Endothelial cell of umbilical vein (primary cell): ENCODE measurements at regions not wholly inside any gene's neighbourhood (a gene's known extent, or its start where the extent isn't known, plus 50 kb on each side); places are given as distances from the start of the nearest gene placed in this dataset.

ENCODE experiments used
- BruUV-seq: library from RNA; stranded (reverse); fragments of 400-500 nt; replicated peaks from 2 replicates; lab custom pipeline; 2021; lab: Mats Ljungman, UMichigan
- CTCF ChIA-PET: fragments of 300-600, 350-600 bp; sonication (Branson Sonifier 250); formaldehyde crosslinking; loops from one replicate; lab custom pipeline; 2021; ENCODE audit warnings: antibody characterized with exemption, inconsistent platforms; lab: Charles Lee
- POLR2A ChIA-PET: fragments of 300-600, 350-600 bp; sonication (Branson Sonifier 250); formaldehyde crosslinking; loops from one replicate; lab custom pipeline; 2021; ENCODE audit warnings: antibody characterized with exemption, inconsistent platforms; lab: Charles Lee
- DNase-seq: peaks from one replicate; pipeline ENCODE4 v3.0.0-alpha.2; 2011; ENCODE audit warnings: low read depth, low spot score
- FAIRE-seq: peaks from 2 replicates; lab custom pipeline; 2011; peaks lifted over from hg19 to GRCh38; lab: Jason Lieb, UNC
- H2AFZ ChIP-seq: 2 replicates; pipeline ENCODE4 v1.6.0; 2012; ENCODE audit warnings: low read depth, low read length, control low read depth, inconsistent platforms
- H3K27ac ChIP-seq: 2 replicates; pipeline ENCODE4 v1.5.1; 2011; ENCODE audit warnings: low read depth, mild to moderate bottlenecking, control low read depth, low read length, moderate library complexity; ENCODE audit not compliant: insufficient read depth
- H3K27me3 ChIP-seq, 2 experiments: 2 replicates each; pipeline versions ENCODE4 v1.6.0 to v1.6.1; 2011; ENCODE audit warnings: low read length in 2 of 2, mixed read lengths in 1 of 2; ENCODE audit not compliant: control insufficient read depth in 2 of 2, insufficient read depth in 2 of 2
- H3K36me3 ChIP-seq, 2 experiments: 2 replicates in 1 of 2; 3 replicates in 1 of 2; pipeline ENCODE4 v1.5.1; 2011; ENCODE audit warnings: low read length in 2 of 2, mild to moderate bottlenecking in 1 of 2, moderate library complexity in 1 of 2; ENCODE audit not compliant: control insufficient read depth in 2 of 2, insufficient read depth in 2 of 2; ENCODE audit errors: extremely low read depth in 1 of 2
- H3K4me1 ChIP-seq: 3 replicates; pipeline ENCODE4 v1.5.1; 2011; ENCODE audit warnings: mild to moderate bottlenecking, low read length; ENCODE audit not compliant: control insufficient read depth, insufficient read depth; ENCODE audit errors: extremely low read depth
- H3K4me2 ChIP-seq: 2 replicates; pipeline ENCODE4 v1.6.1; 2011; ENCODE audit warnings: low read length, control low read depth, mixed read lengths; ENCODE audit not compliant: insufficient read depth
- H3K4me3 ChIP-seq, 3 experiments: fragments of 200-600 bp in 1 of 3; sonication (generic), shearing (Covaris generic) in 1 of 3; replicated peaks in 1 of 3; 2 replicates each; pipeline ENCODE4 v1.5.1; 2011 to 2016; ENCODE audit warnings: control low read depth in 3 of 3, low read length in 3 of 3, mild to moderate bottlenecking in 2 of 3, inconsistent platforms in 1 of 3, low read depth in 1 of 3, moderate library complexity in 1 of 3; ENCODE audit not compliant: insufficient read depth in 1 of 3
- H3K79me2 ChIP-seq: 2 replicates; pipeline ENCODE4 v1.6.0; 2012; ENCODE audit warnings: low read length, inconsistent platforms; ENCODE audit not compliant: control insufficient read depth, insufficient read depth
- H3K9ac ChIP-seq: replicated peaks from 2 replicates; pipeline ENCODE3; 2011; ENCODE audit warnings: low read length, control low read depth; ENCODE audit not compliant: insufficient read depth; ENCODE audit errors: extremely low read depth
- H3K9me1 ChIP-seq: replicated peaks from 3 replicates; pipeline ENCODE4 v1.6.0; 2011; ENCODE audit warnings: mild to moderate bottlenecking, low read length; ENCODE audit not compliant: control insufficient read depth, insufficient read depth; ENCODE audit errors: extremely low read depth
- H3K9me3 ChIP-seq: replicated peaks from 2 replicates; pipeline ENCODE4 v1.5.1; 2012; ENCODE audit warnings: low read length, inconsistent platforms; ENCODE audit not compliant: control insufficient read depth, insufficient read depth
- H4K20me1 ChIP-seq: replicated peaks from 2 replicates; pipeline ENCODE3; 2011; ENCODE audit warnings: mild to moderate bottlenecking, low read length; ENCODE audit not compliant: control insufficient read depth, insufficient read depth; ENCODE audit errors: extremely low read depth
- EZH2 ChIP-seq: IDR thresholded peaks from 2 replicates; pipeline ENCODE4 v1.6.1; 2012; ENCODE audit warnings: borderline replicate concordance, low read depth, mild to moderate bottlenecking, moderate library complexity, low read length, inconsistent platforms; ENCODE audit not compliant: severe bottlenecking
- FOS ChIP-seq: IDR thresholded peaks from 2 replicates; pipeline ENCODE4 v1.6.1; 2011; ENCODE audit warnings: mild to moderate bottlenecking, low read length, moderate library complexity, borderline replicate concordance; ENCODE audit not compliant: insufficient read depth
- GATA2 ChIP-seq: IDR thresholded peaks from 2 replicates; pipeline ENCODE4 v1.7.0; 2011; ENCODE audit warnings: low read depth, mild to moderate bottlenecking, moderate library complexity, mixed read lengths, low read length; ENCODE audit not compliant: insufficient read length, insufficient read depth
- JUN ChIP-seq: IDR thresholded peaks from 2 replicates; pipeline ENCODE4 v1.6.1; 2011; ENCODE audit warnings: borderline replicate concordance, low read depth; ENCODE audit not compliant: insufficient read length, insufficient read depth
- MYC ChIP-seq: IDR thresholded peaks from one replicate; pipeline ENCODE4 v1.6.1; 2011; ENCODE audit warnings: mild to moderate bottlenecking, low read depth, low read length
- POLR2A ChIP-seq: IDR thresholded peaks from 2 replicates; pipeline ENCODE4 v1.6.1; 2012; ENCODE audit warnings: low read depth, mild to moderate bottlenecking, control low read depth, low read length
- POLR2AphosphoS5 ChIP-seq: IDR thresholded peaks from 2 replicates; pipeline ENCODE4 v1.6.1; 2012; ENCODE audit warnings: low read depth, mild to moderate bottlenecking, control low read depth, low read length, moderate library complexity; ENCODE audit not compliant: insufficient read depth
- dilution Hi-C: fragments of 300-500 bp; cut with MboI; formaldehyde crosslinking; loops from one replicate; pipeline ENCODE4 v1.15.0; 2019; ENCODE audit warnings: low sequenced_read_pairs; ENCODE audit not compliant: extremely low pct_ligation_motif_present
- intact Hi-C: fragments of 100-400 bp; cut with micrococcal nuclease; formaldehyde crosslinking; loops from one replicate; pipeline ENCODE4 v1.10.0; 2022
- TF ChIP-seq, protein P1 (sequence below), 2 donors: IDR thresholded peaks; 1 replicate in 1 of 2; 2 replicates in 1 of 2; pipeline ENCODE4 v1.5.1; 2011; ENCODE audit warnings: low read length in 2 of 2, mild to moderate bottlenecking in 2 of 2, moderate library complexity in 2 of 2, control low read depth in 1 of 2, inconsistent platforms in 1 of 2, low read depth in 1 of 2; ENCODE audit not compliant: insufficient read depth in 1 of 2; ENCODE audit errors: extremely low read depth in 1 of 2
- TF ChIP-seq, protein P2 (sequence below): IDR thresholded peaks from 2 replicates; pipeline ENCODE4 v1.6.1; 2011; ENCODE audit not compliant: insufficient read depth, insufficient read length

DNA sequence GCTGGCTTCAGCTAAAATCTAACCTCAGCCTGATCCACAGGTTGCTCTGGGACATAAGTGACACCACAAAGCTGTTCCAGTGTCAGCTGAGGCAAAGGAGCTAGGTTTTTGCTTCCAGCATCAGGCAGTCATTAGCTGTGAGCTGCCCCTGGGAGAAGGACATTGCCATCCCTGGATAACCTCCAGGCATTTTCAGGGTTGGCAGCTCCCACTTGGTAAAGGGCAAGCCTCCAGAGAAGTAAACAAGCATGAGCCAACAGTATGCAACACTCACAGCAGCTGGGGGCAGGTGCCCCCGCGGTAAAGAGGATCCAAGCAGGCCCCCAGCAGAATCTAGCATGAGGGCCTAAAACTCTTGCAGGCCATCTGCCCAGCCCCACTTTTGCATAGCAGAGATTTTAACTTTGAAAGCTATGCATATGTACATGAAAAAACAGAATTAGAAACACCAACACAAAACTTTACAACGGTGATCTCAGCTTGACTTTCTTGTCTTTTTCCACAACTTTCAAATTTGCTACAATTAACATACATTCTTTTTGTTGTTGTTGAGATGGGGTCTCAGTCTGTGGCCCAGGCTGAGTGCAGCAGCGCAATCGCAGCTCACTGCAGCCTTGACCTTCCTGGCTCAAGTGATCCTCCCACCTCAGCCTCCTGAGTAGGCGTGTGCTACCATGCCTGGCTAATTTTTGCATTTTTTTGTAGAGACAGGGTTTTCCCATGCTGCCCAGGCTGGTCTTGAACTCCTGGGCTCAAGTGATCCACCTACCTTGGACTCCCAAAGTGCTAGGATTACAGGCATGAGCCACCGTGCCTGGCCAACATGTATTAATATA is 83.8 kb upstream of the TPM1 start:
- Histone ChIP-seq H3K4me2 (no peak overlapping the region), H3K9ac (no peak overlapping the region), H3K9me1 (no peaks in the 10 kb centered on the region), H3K79me2 (no peaks in the 10 kb centered on the region), H3K27ac (no peak overlapping the region), H4K20me1 (no peaks in the 10 kb centered on the region), H3K36me3 (no peaks in the 10 kb centered on the region), H3K4me3 (no peak overlapping the region), H2AFZ (no peak overlapping the region), H3K4me1 (peaks cover 18% of the 10 kb centered on the region), H3K27me3 (no peaks in the 10 kb centered on the region), H3K9me3 (no peaks in the 10 kb centered on the region)
- CTCF ChIA-PET = interaction anchor here (0.8 kb wide), 2 partner anchors 80 to 101 kb away, joined by 3 read pairs; no protein-coding TSS in a partner anchor
- DNase-seq = no peak
- intact Hi-C loops = loop anchor here (5.0 kb wide), 1 partner anchor 54 kb away; no protein-coding TSS in a partner anchor
- no TSS peak for BruUV-seq
- TF ChIP-seq, protein P1, sequence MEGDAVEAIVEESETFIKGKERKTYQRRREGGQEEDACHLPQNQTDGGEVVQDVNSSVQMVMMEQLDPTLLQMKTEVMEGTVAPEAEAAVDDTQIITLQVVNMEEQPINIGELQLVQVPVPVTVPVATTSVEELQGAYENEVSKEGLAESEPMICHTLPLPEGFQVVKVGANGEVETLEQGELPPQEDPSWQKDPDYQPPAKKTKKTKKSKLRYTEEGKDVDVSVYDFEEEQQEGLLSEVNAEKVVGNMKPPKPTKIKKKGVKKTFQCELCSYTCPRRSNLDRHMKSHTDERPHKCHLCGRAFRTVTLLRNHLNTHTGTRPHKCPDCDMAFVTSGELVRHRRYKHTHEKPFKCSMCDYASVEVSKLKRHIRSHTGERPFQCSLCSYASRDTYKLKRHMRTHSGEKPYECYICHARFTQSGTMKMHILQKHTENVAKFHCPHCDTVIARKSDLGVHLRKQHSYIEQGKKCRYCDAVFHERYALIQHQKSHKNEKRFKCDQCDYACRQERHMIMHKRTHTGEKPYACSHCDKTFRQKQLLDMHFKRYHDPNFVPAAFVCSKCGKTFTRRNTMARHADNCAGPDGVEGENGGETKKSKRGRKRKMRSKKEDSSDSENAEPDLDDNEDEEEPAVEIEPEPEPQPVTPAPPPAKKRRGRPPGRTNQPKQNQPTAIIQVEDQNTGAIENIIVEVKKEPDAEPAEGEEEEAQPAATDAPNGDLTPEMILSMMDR (IDR thresholded peaks at IDR 0.05; ENCODE audit: extremely low read depth in 1 of 2, insufficient read depth in 1 of 2, low read depth in 1 of 2, low read length in 2 of 2) = no peak
- no peak for TF ChIP-seq POLR2A
- no peak for TF ChIP-seq POLR2AphosphoS5
- TF ChIP-seq FOS = no peak
- TF ChIP-seq EZH2 = no peak
- TF ChIP-seq, protein P2, sequence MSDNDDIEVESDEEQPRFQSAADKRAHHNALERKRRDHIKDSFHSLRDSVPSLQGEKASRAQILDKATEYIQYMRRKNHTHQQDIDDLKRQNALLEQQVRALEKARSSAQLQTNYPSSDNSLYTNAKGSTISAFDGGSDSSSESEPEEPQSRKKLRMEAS = no peak
- no peak for TF ChIP-seq GATA2
- no peak for TF ChIP-seq MYC
- TF ChIP-seq JUN = no peak
- POLR2A ChIA-PET = no interaction called here
- no peak for FAIRE-seq
- dilution Hi-C loops = no loop called here
